Activated CD8-positive, alpha-beta memory T cell treated with anti-CD3 and anti-CD28 coated beads for 36 hours (primary cell): ENCODE measurements at regions not wholly inside any gene's neighbourhood (a gene's known extent, or its start where the extent isn't known, plus 50 kb on each side); places are given as distances from the start of the nearest gene placed in this dataset.

Experiments used
- CTCF ChIA-PET: fragments of 350-600 bp; sonication (Branson Sonifier 250); formaldehyde crosslinking; loops from one replicate; lab custom pipeline; 2021; ENCODE audit warnings: antibody characterized with exemption; lab: Charles Lee
- POLR2A ChIA-PET: fragments of 350-600 bp; sonication (Branson Sonifier 250); formaldehyde crosslinking; loops from one replicate; lab custom pipeline; 2021; ENCODE audit warnings: antibody characterized with exemption; lab: Charles Lee

- ChIA-PET CTCF (no interaction called here), POLR2A (no interaction called here)
Observed at GRCh38 chr1:14222086-14222485, 376.4 kb upstream of the KAZN start.

GRCh38 chr1:14228677-14229076 is 369.8 kb upstream of the KAZN start:
- ChIA-PET POLR2A (no interaction called here), CTCF (no interaction called here)

- ChIA-PET CTCF (no interaction called here), POLR2A (no interaction called here)
Observed at GRCh38 chr1:14233510-14233909, 365.0 kb upstream of the KAZN start.

GRCh38 chr1:14236097-14236496 is 362.4 kb upstream of the KAZN start:
- ChIA-PET CTCF (no interaction called here), POLR2A (no interaction called here)

- ChIA-PET POLR2A (no interaction called here), CTCF (no interaction called here)
Observed at GRCh38 chr1:14238472-14239307, 359.8 kb upstream of the KAZN start.

- CTCF ChIA-PET, result no interaction called here
Observed at GRCh38 chr1:14240265-14240664, 358.2 kb upstream of the KAZN start.

GRCh38 chr1:14242123-14242522 is 356.4 kb upstream of the KAZN start:
- ChIA-PET CTCF (no interaction called here), POLR2A (no interaction called here)

More at GRCh38 chr1:14240265-14240664, 358.2 kb upstream of the KAZN start:
- POLR2A ChIA-PET, result no interaction called here

- ChIA-PET CTCF (no interaction called here), POLR2A (no interaction called here)
Observed at GRCh38 chr1:14242870-14243269, 355.6 kb upstream of the KAZN start.

GRCh38 chr1:14245954-14246353 is 352.5 kb upstream of the KAZN start:
- POLR2A ChIA-PET, result no interaction called here
- CTCF ChIA-PET, result no interaction called here

GRCh38 chr1:14246471-14246870 is 352.0 kb upstream of the KAZN start:
- CTCF ChIA-PET, result no interaction called here
- POLR2A ChIA-PET, result no interaction called here

- ChIA-PET CTCF (no interaction called here), POLR2A (no interaction called here)
Observed at GRCh38 chr1:14247666-14248065, 350.8 kb upstream of the KAZN start.

- ChIA-PET CTCF (no interaction called here), POLR2A (no interaction called here)
Observed at GRCh38 chr1:14251871-14252270, 346.6 kb upstream of the KAZN start.

- POLR2A ChIA-PET, result no interaction called here
- CTCF ChIA-PET, result no interaction called here
Observed at GRCh38 chr1:14253676-14254075, 344.8 kb upstream of the KAZN start.

GRCh38 chr1:14254251-14254650 is 344.2 kb upstream of the KAZN start:
- ChIA-PET POLR2A (no interaction called here), CTCF (interaction anchor here (0.7 kb wide), 1 partner anchor 238 kb away, joined by 3 read pairs; no protein-coding TSS in a partner anchor)

GRCh38 chr1:14255233-14255632 is 343.3 kb upstream of the KAZN start:
- POLR2A ChIA-PET, result interaction anchor here (0.6 kb wide), 1 partner anchor 80 kb away, joined by 6 read pairs; no protein-coding TSS in a partner anchor
- CTCF ChIA-PET, result no interaction called here

GRCh38 chr1:14255711-14256110 is 342.8 kb upstream of the KAZN start:
- ChIA-PET POLR2A (interaction anchor here (0.6 kb wide), 1 partner anchor 80 kb away, joined by 6 read pairs; no protein-coding TSS in a partner anchor), CTCF (no interaction called here)

GRCh38 chr1:14259191-14259757 is 339.2 kb upstream of the KAZN start:
- ChIA-PET POLR2A (no interaction called here), CTCF (no interaction called here)

GRCh38 chr1:14260480-14260879 is 338.0 kb upstream of the KAZN start:
- CTCF ChIA-PET, result no interaction called here
- POLR2A ChIA-PET, result no interaction called here

GRCh38 chr1:14261395-14261794 is 337.1 kb upstream of the KAZN start:
- ChIA-PET CTCF (no interaction called here), POLR2A (no interaction called here)

- ChIA-PET POLR2A (no interaction called here), CTCF (no interaction called here)
Observed at GRCh38 chr1:14262637-14263036, 335.8 kb upstream of the KAZN start.

GRCh38 chr1:14263225-14263624 is 335.3 kb upstream of the KAZN start:
- ChIA-PET CTCF (no interaction called here), POLR2A (no interaction called here)
